Skin epidermis (tissue), 12 donors: ENCODE measurements at regions not wholly inside any gene's neighbourhood (a gene's known extent, or its start where the extent isn't known, plus 50 kb on each side); places are given as distances from the start of the nearest gene placed in this dataset.

Source experiments
- H3K27ac ChIP-seq, 21 experiments: fragments of 200-600 bp; sonication (generic) in 11 of 21; one replicate each; pipeline ENCODE4 v1.5.0; 2020; ENCODE audit warnings: mild to moderate bottlenecking in 3 of 21, inconsistent platforms in 2 of 21, moderate library complexity in 2 of 21
- H3K4me3 ChIP-seq, 7 experiments: fragments of 200-600 bp; sonication (generic) in 2 of 7; one replicate each; pipeline ENCODE4 v1.5.0; 2020; ENCODE audit warnings: inconsistent platforms in 2 of 7, mild to moderate bottlenecking in 2 of 7, moderate library complexity in 1 of 7

- Histone ChIP-seq H3K27ac (peak overlapping the region in 2 of 21 experiments; percentile 42 to 44), H3K4me3 (no peak overlapping the region)
These were observed 433.0 kb downstream of the LRIG3 start for GRCh38 chr12:58487255-58487654.

GRCh38 chr12:58487678-58488161 lies 432.6 kb downstream of the LRIG3 start:
- Histone ChIP-seq H3K27ac (peak overlapping the region in 2 of 21 experiments; percentile 42 to 55), H3K4me3 (no peak overlapping the region)

DNA sequence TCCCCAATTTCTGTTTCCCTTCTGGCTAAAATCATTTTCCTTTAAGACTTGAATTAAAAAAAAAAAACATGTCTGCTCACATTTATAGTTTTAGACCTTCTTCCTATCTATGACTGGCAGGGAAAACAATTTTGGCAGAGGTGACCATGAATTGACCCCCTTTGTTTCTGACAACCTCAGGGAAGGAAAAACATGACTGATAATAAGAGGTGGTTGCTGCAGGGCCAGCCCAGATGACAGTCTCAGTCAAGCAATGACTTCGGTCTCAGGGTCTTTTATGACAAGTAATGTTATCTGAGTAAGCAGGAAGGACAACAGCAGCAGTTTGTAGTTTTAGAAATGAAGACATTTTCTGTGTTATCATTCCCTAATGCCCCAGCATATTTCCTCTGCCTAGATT lies 430.9 kb downstream of the LRIG3 start:
- H3K27ac ChIP-seq, result peak overlapping the region in 4 of 21 experiments; percentile 4 to 55 (median 28)
- H3K4me3 ChIP-seq, result no peak overlapping the region

DNA sequence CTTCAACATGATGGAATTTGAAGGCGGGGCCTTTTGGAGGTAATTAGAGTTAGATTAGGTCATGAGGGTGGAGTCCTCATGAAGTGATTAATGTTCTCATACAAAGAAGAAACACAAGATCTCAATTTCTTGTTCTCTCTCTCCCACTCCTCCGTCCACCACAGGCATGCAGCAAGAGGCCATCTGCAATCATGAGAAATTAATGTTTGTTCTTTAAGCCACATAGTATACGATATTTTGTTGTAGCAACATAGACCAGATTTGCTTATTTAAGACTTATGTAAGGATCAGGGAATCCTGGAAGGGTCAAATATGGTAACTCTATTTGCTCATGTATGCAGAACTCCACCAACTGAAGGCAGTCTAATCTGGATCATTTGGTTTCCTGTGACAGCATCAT lies 429.0 kb downstream of the LRIG3 start:
- Histone ChIP-seq H3K27ac (no peak overlapping the region), H3K4me3 (no peak overlapping the region)

GRCh38 chr12:58496411-58497190 lies 423.7 kb downstream of the LRIG3 start:
- Histone ChIP-seq H3K27ac (no peak overlapping the region), H3K4me3 (no peak overlapping the region)

DNA sequence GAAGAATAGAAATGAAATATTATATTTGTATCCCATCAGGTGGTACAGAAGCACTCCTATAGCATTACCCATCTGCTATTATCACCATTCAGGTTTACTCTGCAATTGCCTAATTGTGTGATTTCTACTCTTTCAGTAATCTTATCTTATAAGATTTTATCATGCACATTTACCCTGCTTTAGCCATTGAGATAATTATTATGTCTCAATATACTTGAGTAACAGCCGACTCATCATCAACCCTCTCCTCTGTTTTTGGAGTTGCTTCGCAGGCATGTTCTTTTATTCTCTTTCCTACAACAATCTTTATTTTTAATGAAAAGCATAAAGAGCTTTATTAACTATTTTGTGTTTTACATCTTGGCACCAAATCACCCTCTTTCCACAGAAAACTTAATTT lies 419.9 kb downstream of the LRIG3 start:
- Histone ChIP-seq H3K27ac (no peak overlapping the region), H3K4me3 (no peak overlapping the region)

DNA sequence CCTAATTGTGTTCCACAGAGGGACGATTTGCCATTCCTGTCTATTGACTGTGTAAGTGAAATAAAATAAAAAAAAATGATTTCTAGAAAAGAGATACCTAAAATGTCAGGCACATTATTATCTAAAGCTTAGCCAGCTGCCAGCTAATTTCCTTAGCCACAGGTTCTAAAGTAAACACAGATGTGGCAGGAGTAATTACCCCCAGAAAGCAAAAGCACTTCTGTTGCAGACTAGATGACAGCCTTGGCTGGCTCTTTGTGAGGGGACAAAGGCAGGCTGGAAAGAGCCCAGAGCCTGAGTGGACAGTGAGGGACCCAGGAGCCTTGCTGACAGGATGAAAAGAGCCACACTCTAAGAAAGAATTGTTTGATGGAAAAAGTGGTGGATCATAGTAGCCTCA lies 418.1 kb downstream of the LRIG3 start:
- H3K27ac ChIP-seq, result peak overlapping the region in 9 of 21 experiments; percentile 12 to 55 (median 41)

GRCh38 chr12:58502841-58503240 lies 417.5 kb downstream of the LRIG3 start:
- peak overlapping the region in 9 of 21 experiments; percentile 11 to 55 (median 41) for H3K27ac ChIP-seq
- no peak overlapping the region for H3K4me3 ChIP-seq

More for the DNA sequence above, 418.1 kb downstream of the LRIG3 start:
- no peak overlapping the region for H3K4me3 ChIP-seq

DNA sequence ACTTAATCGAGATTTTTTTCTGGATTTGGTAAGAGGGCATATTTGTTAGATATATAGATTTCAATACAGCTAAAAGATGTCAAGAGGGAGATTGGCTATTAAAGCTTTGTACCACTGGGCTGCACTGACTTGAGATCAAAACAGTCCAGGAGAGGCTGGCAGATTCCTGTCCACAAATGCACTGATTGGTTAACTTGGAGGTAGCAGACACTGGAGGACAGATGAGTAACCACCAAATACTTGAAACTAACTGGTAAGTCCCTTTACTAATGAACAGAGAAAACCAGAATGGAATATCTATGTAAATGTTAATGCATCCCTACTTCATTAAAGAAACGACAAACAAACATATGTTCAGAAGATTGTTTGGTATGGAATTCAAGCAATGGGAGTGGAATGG lies 416.6 kb downstream of the LRIG3 start:
- no peak overlapping the region for H3K4me3 ChIP-seq
- peak overlapping the region in 5 of 21 experiments; percentile 18 to 42 (median 27) for H3K27ac ChIP-seq

DNA sequence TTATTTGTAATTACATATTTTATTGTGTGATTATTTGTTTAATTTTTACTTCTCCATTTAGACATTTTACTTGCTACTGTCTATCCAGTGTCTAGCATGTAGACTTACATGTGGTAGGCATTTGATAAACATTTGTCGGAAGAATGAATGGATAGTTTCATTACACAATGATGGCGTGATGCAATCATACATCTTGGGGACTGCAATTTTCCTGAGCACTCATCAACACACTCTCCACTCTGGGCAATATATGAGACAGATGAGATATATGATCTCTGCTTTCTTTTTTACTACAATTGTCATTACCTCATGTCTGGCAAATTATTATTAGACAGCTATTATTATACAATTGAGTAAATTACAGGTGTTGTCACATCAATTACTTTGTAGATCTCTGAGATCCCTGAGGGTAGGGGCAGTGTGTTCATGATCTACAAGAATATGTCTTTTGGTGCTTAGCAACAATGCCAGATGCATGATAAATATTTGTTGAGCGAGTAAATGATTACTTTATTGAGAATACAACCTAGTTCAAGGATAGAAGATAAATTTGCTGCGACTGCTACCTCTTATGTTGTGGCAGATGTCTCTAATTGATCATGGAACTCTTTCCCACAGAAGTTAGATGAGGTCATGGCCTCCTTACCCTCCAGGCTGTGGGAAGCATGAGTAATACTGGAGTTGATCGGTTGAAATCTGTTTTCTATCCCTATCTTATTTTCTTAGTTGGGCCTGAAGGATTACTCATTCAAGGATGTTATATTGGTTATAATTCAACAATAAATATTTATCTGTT lies 416.0 kb downstream of the LRIG3 start:
- peak overlapping the region in 5 of 21 experiments; percentile 18 to 42 (median 27) for H3K27ac ChIP-seq
- no peak overlapping the region for H3K4me3 ChIP-seq

- Histone ChIP-seq H3K4me3 (no peak overlapping the region), H3K27ac (no peak overlapping the region)
These were observed 411.0 kb downstream of the LRIG3 start for GRCh38 chr12:58509116-58509885.

- no peak overlapping the region for H3K4me3 ChIP-seq
- H3K27ac ChIP-seq, result no peak overlapping the region
These were observed 406.9 kb downstream of the LRIG3 start for GRCh38 chr12:58513301-58513834.

GRCh38 chr12:58513852-58514251 lies 406.5 kb downstream of the LRIG3 start:
- H3K27ac ChIP-seq, result no peak overlapping the region
- no peak overlapping the region for H3K4me3 ChIP-seq

- Histone ChIP-seq H3K4me3 (no peak overlapping the region), H3K27ac (no peak overlapping the region)
These were observed 400.5 kb downstream of the LRIG3 start for GRCh38 chr12:58519839-58520238.

GRCh38 chr12:58521152-58521551 lies 399.2 kb downstream of the LRIG3 start:
- Histone ChIP-seq H3K4me3 (no peak overlapping the region), H3K27ac (no peak overlapping the region)

DNA sequence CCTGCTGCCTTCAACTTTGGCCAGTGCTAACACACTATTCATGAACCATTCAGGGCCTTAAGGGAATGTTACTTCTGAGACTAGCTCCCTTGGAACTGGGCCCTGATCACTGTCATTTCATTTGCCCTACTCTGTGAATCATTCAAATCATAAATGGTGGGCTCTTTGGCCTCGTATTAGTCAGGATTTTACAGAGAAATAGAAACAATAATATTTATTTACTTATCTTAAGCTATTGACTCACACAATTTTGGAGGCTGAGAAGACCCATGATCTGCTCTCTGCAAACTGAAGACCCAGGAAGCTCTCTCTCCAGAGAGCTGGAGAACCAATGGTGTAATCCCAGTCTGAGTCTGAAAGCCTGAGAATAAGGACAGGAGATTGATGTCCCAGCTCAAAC lies 398.5 kb downstream of the LRIG3 start:
- Histone ChIP-seq H3K27ac (no peak overlapping the region), H3K4me3 (no peak overlapping the region)

DNA sequence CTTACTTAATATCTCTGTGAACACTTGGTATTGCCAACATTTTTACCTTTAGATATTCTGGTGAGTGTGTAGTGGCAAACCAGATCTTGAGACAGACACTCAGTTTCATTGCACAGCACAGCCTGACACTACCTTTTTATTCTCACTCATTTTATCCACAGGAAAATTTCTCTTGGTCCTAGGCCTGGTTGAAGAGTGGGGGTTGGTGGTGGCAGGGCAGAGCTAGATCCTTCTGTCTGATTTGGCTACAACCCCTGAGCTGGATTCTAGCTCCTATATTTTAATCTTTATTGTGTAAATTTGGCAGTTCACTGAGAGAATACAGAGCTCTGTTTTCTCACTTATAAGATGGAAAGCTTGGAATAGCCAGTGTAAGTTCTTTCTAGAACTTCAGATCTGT lies 396.9 kb downstream of the LRIG3 start:
- Histone ChIP-seq H3K4me3 (no peak overlapping the region), H3K27ac (no peak overlapping the region)

DNA sequence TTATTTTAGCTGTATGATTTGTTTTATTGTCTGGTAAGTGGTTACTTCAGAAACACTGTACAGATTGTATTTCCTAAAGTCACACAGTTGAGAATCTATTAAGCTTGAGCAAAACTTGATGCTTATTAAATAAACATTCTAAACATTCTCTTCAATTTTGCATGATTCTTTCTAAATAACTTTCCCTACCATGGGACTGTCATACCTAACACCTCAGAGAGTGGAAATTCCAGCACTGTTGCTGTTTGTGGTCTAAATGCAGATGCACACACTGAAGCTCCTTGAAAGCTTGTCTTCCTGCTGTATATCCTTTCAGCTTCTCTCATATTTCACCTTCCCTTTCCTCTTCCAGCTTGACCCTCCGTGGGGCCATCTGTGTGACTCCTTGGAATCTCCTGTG lies 392.0 kb downstream of the LRIG3 start:
- H3K4me3 ChIP-seq, result no peak overlapping the region
- peak overlapping the region in 12 of 21 experiments; percentile 5 to 68 (median 38) for H3K27ac ChIP-seq

DNA sequence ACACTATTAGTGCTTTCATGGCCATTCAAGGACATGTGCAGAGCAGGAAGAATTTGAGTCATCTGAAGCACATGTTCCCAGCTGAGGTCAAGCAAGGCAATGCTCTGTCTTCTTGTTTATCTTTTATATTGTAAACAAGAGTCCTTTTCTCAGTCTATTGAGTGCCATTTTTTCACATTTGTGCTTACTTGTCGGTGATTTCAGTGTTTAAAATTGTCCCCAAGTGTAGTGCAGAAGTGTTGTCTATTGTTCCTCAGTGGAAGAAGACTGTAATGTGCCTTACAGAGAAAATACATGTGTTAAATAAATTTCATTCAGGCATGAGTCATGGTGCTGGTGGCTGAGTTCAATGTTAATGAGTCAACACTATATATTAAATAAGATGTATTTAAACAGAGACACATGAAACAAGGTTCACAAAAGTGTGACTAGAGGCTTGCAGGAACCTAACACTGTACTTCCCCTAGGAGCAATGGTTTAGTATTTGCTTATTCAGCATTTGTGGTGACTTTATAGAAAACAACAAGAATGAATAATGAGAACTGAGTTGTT lies 391.1 kb downstream of the LRIG3 start:
- H3K4me3 ChIP-seq, result no peak overlapping the region
- peak overlapping the region in 10 of 21 experiments; percentile 2 to 68 (median 38) for H3K27ac ChIP-seq
